ENCODE measurements at regions not wholly inside any gene's neighbourhood (a gene's known extent, or its start where the extent isn't known, plus 50 kb on each side); places are given as distances from the start of the nearest gene placed in this dataset.

- no peak overlapping the region for H3K14ac ChIP-seq (ENCODE audit: insufficient read length)
- H3K23me2 ChIP-seq (ENCODE audit: low read depth, low read length) = no peaks in the 10 kb centered on the region
- no peak overlapping the region for H3K9ac ChIP-seq (replicated peaks in 1 of 4; ENCODE audit: extremely low read depth in 1 of 4, low read depth in 3 of 4, low read length in 3 of 4)
- H3K56ac ChIP-seq (replicated peaks; ENCODE audit: insufficient read length, low read depth, low read length) = no peak overlapping the region
- no peak overlapping the region for H2BK12ac ChIP-seq (ENCODE audit: low read depth, low read length)
- no peak overlapping the region for H3K18ac ChIP-seq (ENCODE audit: extremely low read depth, low read length)
- no peaks in the 10 kb centered on the region for H3K27me3 ChIP-seq (replicated peaks in 1 of 4; ENCODE audit: control insufficient read depth in 3 of 4, extremely low read depth in 1 of 4, insufficient read depth in 3 of 4, low read length in 3 of 4)
- H3K27ac ChIP-seq (ENCODE audit: low read depth, low read length) = no peak overlapping the region
- H2BK15ac ChIP-seq (ENCODE audit: low read length) = no peak overlapping the region
- H4K91ac ChIP-seq (replicated peaks; ENCODE audit: insufficient read length, low read length) = no peak overlapping the region
- no peak overlapping the region for H2BK5ac ChIP-seq (ENCODE audit: low read depth, low read length)
- no peak overlapping the region for H3K23ac ChIP-seq (ENCODE audit: insufficient read length)
- H4K5ac ChIP-seq (ENCODE audit: insufficient read length, low read depth, low read length) = no peak overlapping the region
- no peak overlapping the region for H2AFZ ChIP-seq (ENCODE audit: low read length)
- H4K20me1 ChIP-seq (replicated peaks in 1 of 2; ENCODE audit: control insufficient read depth in 1 of 2, insufficient read depth in 2 of 2, low read length in 2 of 2) = no peaks in the 10 kb centered on the region
- no peak overlapping the region for H3K4me2 ChIP-seq (ENCODE audit: insufficient read depth in 1 of 2, low read depth in 2 of 2, low read length in 2 of 2)
- H3K36me3 ChIP-seq (ENCODE audit: control insufficient read depth in 2 of 4, insufficient read depth in 4 of 4, low read length in 3 of 4) = no peaks in the 10 kb centered on the region
- CTCF ChIA-PET (ENCODE audit: partially characterized antibody) = interaction anchor here (0.6 to 15.3 kb wide), 26 partner anchors 8 to 416 kb away, joined by 3 to 195 read pairs (median 4); no protein-coding TSS in a partner anchor
- no peak overlapping the region for H2BK20ac ChIP-seq (ENCODE audit: low read length)
- H2BK120ac ChIP-seq (replicated peaks; ENCODE audit: low read depth, low read length) = no peak overlapping the region
- no peak overlapping the region for H4K8ac ChIP-seq (ENCODE audit: extremely low read depth, insufficient read depth, low read length)
- 84% methylated on average over 6 of the region's 6 CpGs; no CpG with 5 or more reads in 1 of the 2 experiments for WGBS, 2 experiments (ENCODE audit: extremely low coverage in 1 of 2, insufficient coverage in 1 of 2, insufficient read length in 1 of 2, insufficient replicate concordance in 2 of 2, low coverage in 1 of 2, low lambda C conversion rate in 2 of 2, missing lambda C conversion rate in 1 of 2)
- H2AK5ac ChIP-seq (ENCODE audit: low read depth, low read length) = no peak overlapping the region
- no peak overlapping the region for H3K4me3 ChIP-seq (ENCODE audit: extremely low read depth in 1 of 4, insufficient read depth in 2 of 4, low read depth in 3 of 4, low read length in 4 of 4)
- FAIRE-seq (no peak), DNase-seq (ENCODE audit: low read depth in 1 of 2, low spot score in 2 of 2) (no peak)
- no peaks in the 10 kb centered on the region for H3K79me2 ChIP-seq (ENCODE audit: control insufficient read depth in 1 of 2, insufficient read depth in 2 of 2, low read length in 2 of 2)
- peaks cover 0 to 8% of the 10 kb centered on the region in 2 experiments; a peak in 1 of 4 replicates for H3K9me3 ChIP-seq (ENCODE audit: insufficient read depth in 2 of 2, low read depth in 1 of 2, low read length in 1 of 2)
- POLR2A ChIA-PET (ENCODE audit: partially characterized antibody) = no interaction called here
- H3K79me1 ChIP-seq (ENCODE audit: low read depth, low read length) = no peaks in the 10 kb centered on the region
- no peaks in the 10 kb centered on the region for H3K4me1 ChIP-seq (replicated peaks in 1 of 4; ENCODE audit: control insufficient read depth in 3 of 4, insufficient read depth in 4 of 4, low read length in 3 of 4)
- no peak overlapping the region for H3K4ac ChIP-seq (replicated peaks; ENCODE audit: insufficient read length, low read depth, low read length)
- TF ChIP-seq NRF1 (IDR thresholded peaks at IDR 0.05; ENCODE audit: low read depth, low read length) = no peak
Measured at GRCh38 chr9:763692-764091, 77.8 kb upstream of the DMRT1 start.

Data from H1 (cell line).